Pancreas (tissue), 10 donors: ENCODE measurements at regions not wholly inside any gene's neighbourhood (a gene's known extent, or its start where the extent isn't known, plus 50 kb on each side); places are given as distances from the start of the nearest gene placed in this dataset.

ENCODE experiments used
- ATAC-seq, 4 donors: fragments of 200-7000 bp; cut with Tn5 transposase; one replicate each; pipeline versions ENCODE4 v1.8.0 to v1.9.1; 2020; ENCODE audit warnings: mild to moderate bottlenecking in 4 of 4, moderate library complexity in 4 of 4
- DNase-seq, 6 donors: peaks; one replicate each; pipeline ENCODE4 v3.0.0-alpha.2; 2020
- FAIRE-seq: peaks from 2 replicates; lab custom pipeline; 2012; peaks lifted over from hg19 to GRCh38; lab: Jason Lieb, UNC
- H3K27ac ChIP-seq, 4 donors: fragments of 200-600 bp; sonication (generic); 1 replicate in 3 of 4; 2 replicates in 1 of 4; pipeline versions ENCODE4 v1.5.0 to v1.8.0; 2020
- H3K27me3 ChIP-seq, 4 donors: fragments of 200-600 bp; one replicate each; pipeline ENCODE4 v1.8.0; 2021
- H3K36me3 ChIP-seq, 3 donors: fragments of 200-600 bp; sonication (generic) in 1 of 3; one replicate each; pipeline versions ENCODE4 v1.5.0 to v1.8.0; 2020 to 2021
- H3K4me1 ChIP-seq, 3 donors: fragments of 200-600 bp; one replicate each; pipeline ENCODE4 v1.8.0; 2021
- H3K4me3 ChIP-seq, 4 donors: fragments of 200-600 bp; sonication (generic) in 2 of 4; one replicate each; pipeline versions ENCODE4 v1.5.0 to v1.8.0; 2020 to 2021
- H3K9me3 ChIP-seq, 4 donors: fragments of 200-600 bp; one replicate each; pipeline ENCODE4 v1.8.0; 2021
- CTCF ChIP-seq, 4 donors: fragments of 200-600 bp; sonication (generic) in 3 of 4; IDR thresholded peaks; one replicate each; pipeline versions ENCODE4 v1.5.0 to v1.8.0; 2021; ENCODE audit warnings: antibody characterized with exemption in 4 of 4
- WGBS, 2 donors: extraction: QIAGEN DNeasy Blood & Tissue Kit; methylation state at CpG; one replicate each; pipeline ENCODE4 v1.1.7; 2013; 5-methylcytosine and 5-hydroxymethylcytosine counted together
- intact Hi-C, 3 donors: fragments of 100-400 bp; cut with DNase I; formaldehyde crosslinking; loops; one replicate each; pipeline versions ENCODE4 v1.11.1 to v1.14.2; 2022
- donor health status: healthy with polysubstance abuse.
- donor health status: DM: no; HTN: no; CAD: no; lungs with moderate emphysema.
- donor health status: DM: no; HTN: no; CAD: no.
- donor health status: control.
- donor health status: control.
- donor health status: Bipolar disorder and iron deficiency.
- donor health status: DM: yes; HTN: yes; CAD: no.
- donor health status: DM: no; HTN: no; CAD: no.
- donor health status: DM: no; HTN: no; CAD: no.
- donor health status: DM: yes; HTN: yes; CAD: no.

- H3K27me3 ChIP-seq = no peaks in the 10 kb centered on the region
- WGBS, 2 donors = 78 to 80% methylated on average over 3 of the region's 3 CpGs
- no peak for TF ChIP-seq CTCF (IDR thresholded peaks at IDR 0.05)
- no peaks in the 10 kb centered on the region for H3K36me3 ChIP-seq
- DNase-seq (no peak), FAIRE-seq (no peak), ATAC-seq (no peak)
- intact Hi-C loops = no loop called here
- no peak overlapping the region for H3K4me3 ChIP-seq
- no peak overlapping the region for H3K27ac ChIP-seq
- H3K9me3 ChIP-seq = no peaks in the 10 kb centered on the region
- H3K4me1 ChIP-seq = no peaks in the 10 kb centered on the region
These were observed 108.5 kb downstream of the COPRS start for GRCh38 chr17:31750578-31750977.

GRCh38 chr17:31748881-31749280 lies 110.2 kb downstream of the COPRS start:
- Histone ChIP-seq H3K27me3 (no peaks in the 10 kb centered on the region), H3K4me1 (no peaks in the 10 kb centered on the region), H3K36me3 (no peaks in the 10 kb centered on the region), H3K9me3 (no peaks in the 10 kb centered on the region), H3K4me3 (no peak overlapping the region), H3K27ac (no peak overlapping the region)
- TF ChIP-seq CTCF (IDR thresholded peaks at IDR 0.05) = no peak
- intact Hi-C loops = no loop called here
- no peak for ATAC-seq
- WGBS, 2 donors = 30 to 36% methylated on average over 3 of the region's 3 CpGs
- FAIRE-seq = no peak
- no peak for DNase-seq

- Histone ChIP-seq H3K27ac (no peak overlapping the region), H3K4me3 (no peak overlapping the region), H3K4me1 (no peaks in the 10 kb centered on the region), H3K9me3 (no peaks in the 10 kb centered on the region), H3K36me3 (no peaks in the 10 kb centered on the region), H3K27me3 (no peaks in the 10 kb centered on the region)
- FAIRE-seq = no peak
- intact Hi-C loops = no loop called here
- no peak for ATAC-seq
- TF ChIP-seq CTCF (IDR thresholded peaks at IDR 0.05) = no peak
- no peak for DNase-seq
These were observed 112.1 kb downstream of the COPRS start for GRCh38 chr17:31746884-31747495.

GRCh38 chr17:31745964-31746600 lies 113.0 kb downstream of the COPRS start:
- TF ChIP-seq CTCF (IDR thresholded peaks at IDR 0.05) = no peak
- Histone ChIP-seq H3K27me3 (no peaks in the 10 kb centered on the region), H3K36me3 (no peaks in the 10 kb centered on the region), H3K9me3 (no peaks in the 10 kb centered on the region), H3K27ac (no peak overlapping the region), H3K4me1 (no peaks in the 10 kb centered on the region), H3K4me3 (no peak overlapping the region)
- WGBS, 2 donors = 85 to 90% methylated on average over 8 of the region's 8 CpGs
- ATAC-seq (no peak), FAIRE-seq (no peak), DNase-seq (no peak)
- intact Hi-C loops = no loop called here

GRCh38 chr17:31744511-31744951 lies 114.5 kb downstream of the COPRS start:
- no peak for TF ChIP-seq CTCF (IDR thresholded peaks at IDR 0.05)
- Histone ChIP-seq H3K27me3 (no peaks in the 10 kb centered on the region), H3K4me1 (no peaks in the 10 kb centered on the region), H3K36me3 (no peaks in the 10 kb centered on the region), H3K9me3 (no peaks in the 10 kb centered on the region), H3K4me3 (no peak overlapping the region), H3K27ac (no peak overlapping the region)
- 40 to 45% methylated on average over 3 of the region's 3 CpGs for WGBS, 2 donors
- intact Hi-C loops = no loop called here
- ATAC-seq (no peak), FAIRE-seq (no peak), DNase-seq (no peak)
